ENCODE measurements at regions not wholly inside any gene's neighbourhood (a gene's known extent, or its start where the extent isn't known, plus 50 kb on each side); places are given as distances from the start of the nearest gene placed in this dataset.

- DNase-seq (ENCODE audit: low read depth in 2 of 2, low spot score in 1 of 2), result no peak
These were observed 306.3 kb downstream of the PRL start for GRCh38 chr6:21990577-21990976.

GRCh38 chr6:21992178-21992967, 304.5 kb downstream of the PRL start:
- no peak for DNase-seq (ENCODE audit: low read depth in 2 of 2, low spot score in 1 of 2)

GRCh38 chr6:21993841-21994240, 303.0 kb downstream of the PRL start:
- no peak for DNase-seq (ENCODE audit: low read depth in 2 of 2, low spot score in 1 of 2)

- DNase-seq (ENCODE audit: low read depth in 2 of 2, low spot score in 1 of 2), result no peak
These were observed 302.0 kb downstream of the PRL start for GRCh38 chr6:21994821-21995220.

GRCh38 chr6:21995318-21995717, 301.5 kb downstream of the PRL start:
- no peak for DNase-seq (ENCODE audit: low read depth in 2 of 2, low spot score in 1 of 2)

- DNase-seq (ENCODE audit: low read depth in 2 of 2, low spot score in 1 of 2), result no peak
These were observed 300.3 kb downstream of the PRL start for GRCh38 chr6:21996425-21997118.

- DNase-seq (ENCODE audit: low read depth in 2 of 2, low spot score in 1 of 2), result no peak
These were observed 299.5 kb downstream of the PRL start for GRCh38 chr6:21997119-21998037.

- no peak for DNase-seq (ENCODE audit: low read depth in 2 of 2, low spot score in 1 of 2)
These were observed 298.3 kb downstream of the PRL start for GRCh38 chr6:21998582-21998981.

GRCh38 chr6:21999012-21999528, 297.8 kb downstream of the PRL start:
- no peak for DNase-seq (ENCODE audit: low read depth in 2 of 2, low spot score in 1 of 2)

- DNase-seq (ENCODE audit: low read depth in 2 of 2, low spot score in 1 of 2), result no peak
These were observed 297.1 kb downstream of the PRL start for GRCh38 chr6:21999741-22000140.

GRCh38 chr6:22001396-22002027, 295.3 kb downstream of the PRL start:
- no peak for DNase-seq (ENCODE audit: low read depth in 2 of 2, low spot score in 1 of 2)

GRCh38 chr6:22003287-22003686, 293.5 kb downstream of the PRL start:
- no peak for DNase-seq (ENCODE audit: low read depth in 2 of 2, low spot score in 1 of 2)

- no peak for DNase-seq (ENCODE audit: low read depth in 2 of 2, low spot score in 1 of 2)
These were observed 290.0 kb downstream of the PRL start for GRCh38 chr6:22006795-22007194.

- DNase-seq (ENCODE audit: low read depth in 2 of 2, low spot score in 1 of 2), result no peak
These were observed 289.4 kb downstream of the PRL start for GRCh38 chr6:22007469-22007868.

GRCh38 chr6:22008248-22008836, 288.5 kb downstream of the PRL start:
- DNase-seq (ENCODE audit: low read depth in 2 of 2, low spot score in 1 of 2), result no peak

- no peak for DNase-seq (ENCODE audit: low read depth in 2 of 2, low spot score in 1 of 2)
These were observed 286.7 kb downstream of the PRL start for GRCh38 chr6:22010102-22010501.

GRCh38 chr6:22015216-22015615, 281.6 kb downstream of the PRL start:
- no peak for DNase-seq (ENCODE audit: low read depth in 2 of 2, low spot score in 1 of 2)

- no peak for DNase-seq (ENCODE audit: low read depth in 2 of 2, low spot score in 1 of 2)
These were observed 280.9 kb downstream of the PRL start for GRCh38 chr6:22015944-22016343.

GRCh38 chr6:22017272-22017671, 279.6 kb downstream of the PRL start:
- no peak for DNase-seq (ENCODE audit: low read depth in 2 of 2, low spot score in 1 of 2)

- no peak for DNase-seq (ENCODE audit: low read depth in 2 of 2, low spot score in 1 of 2)
These were observed 279.1 kb downstream of the PRL start for GRCh38 chr6:22017766-22018165.

GRCh38 chr6:22019857-22020256, 277.0 kb downstream of the PRL start:
- DNase-seq (ENCODE audit: low read depth in 2 of 2, low spot score in 1 of 2), result no peak
